ENCODE measurements at regions not wholly inside any gene's neighbourhood (a gene's known extent, or its start where the extent isn't known, plus 50 kb on each side); places are given as distances from the start of the nearest gene placed in this dataset.
"Not testable (repeated sequence)": the region's sequence is repeated elsewhere in the genome, so short reads cannot be mapped to it uniquely, and the experiment has no call there.

GRCh38 chr1:30164693-30165092 lies 558.7 kb downstream of the MATN1 start:
- DNase-seq, result no peak

DNA sequence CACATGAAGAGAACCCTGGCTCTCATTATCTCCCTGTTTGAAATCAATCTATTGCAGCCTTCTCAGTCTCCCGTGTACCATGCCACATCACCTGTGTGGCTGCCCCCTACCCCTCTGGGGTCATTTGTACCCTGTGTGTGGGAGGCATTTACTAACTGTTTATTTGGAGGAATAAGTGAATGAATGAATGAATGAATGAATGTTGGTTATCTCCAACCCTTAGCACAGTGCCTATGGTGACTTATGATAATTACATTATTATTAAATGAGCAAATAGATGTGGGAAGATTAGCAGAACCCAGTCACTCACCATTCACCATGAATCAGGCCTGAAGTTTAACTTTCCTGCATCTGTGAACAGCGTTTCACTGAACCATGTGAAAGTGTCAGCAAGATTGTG lies 560.8 kb downstream of the MATN1 start:
- DNase-seq, result no peak

- no peak for DNase-seq
Observed at GRCh38 chr1:30161953-30162352, 561.4 kb downstream of the MATN1 start.

DNA sequence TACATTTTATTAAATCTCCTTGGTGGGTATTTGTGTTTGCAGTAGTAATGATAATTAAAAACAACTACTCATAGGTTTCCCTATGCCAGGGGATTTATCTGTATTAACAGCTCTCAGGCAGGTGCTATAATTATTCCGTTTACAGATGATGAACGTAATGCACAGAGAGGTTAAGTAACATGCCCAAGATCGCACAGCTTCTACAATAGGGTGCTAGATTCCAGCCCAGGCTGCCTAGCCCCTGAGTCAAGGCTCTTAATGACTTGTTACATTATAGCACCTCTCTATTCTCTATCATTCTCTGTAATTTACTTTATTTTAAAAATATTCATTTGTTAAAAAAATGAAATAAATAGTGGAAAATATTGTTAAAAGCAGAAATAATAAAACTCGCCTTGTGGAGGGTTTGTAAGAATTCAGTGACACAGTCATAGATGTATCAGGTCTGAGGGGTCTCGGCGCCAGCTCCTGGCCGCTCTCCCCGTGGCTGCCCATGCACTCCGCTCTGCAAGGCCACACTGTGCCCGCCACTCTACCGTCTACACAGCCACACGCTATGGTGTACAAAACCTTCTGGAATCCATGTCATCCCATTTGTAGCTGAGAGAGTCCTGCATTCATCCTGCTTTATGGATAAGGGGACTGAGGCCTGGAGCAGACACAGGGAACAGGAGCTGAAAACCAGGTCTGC lies 562.2 kb downstream of the MATN1 start:
- DNase-seq, result no peak

DNA sequence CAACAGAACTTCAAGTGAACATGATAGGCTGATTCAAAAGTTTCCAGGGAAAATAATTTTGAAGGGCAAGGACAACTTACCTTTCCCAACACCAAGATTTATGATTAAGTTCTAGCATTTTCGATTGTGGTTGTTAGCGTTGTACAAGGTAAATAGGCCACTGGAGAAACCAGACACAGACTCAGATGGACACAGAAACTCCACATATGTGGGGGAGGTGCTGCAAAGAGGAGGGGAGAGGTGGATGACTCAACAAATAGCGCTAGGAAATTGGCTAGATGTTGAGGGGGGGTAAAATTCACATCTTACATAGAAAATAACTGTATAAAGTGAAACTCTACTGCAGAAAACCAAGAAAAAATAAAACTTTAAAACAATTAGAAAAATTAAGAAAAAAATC lies 564.4 kb downstream of the MATN1 start:
- no peak for DNase-seq

DNA sequence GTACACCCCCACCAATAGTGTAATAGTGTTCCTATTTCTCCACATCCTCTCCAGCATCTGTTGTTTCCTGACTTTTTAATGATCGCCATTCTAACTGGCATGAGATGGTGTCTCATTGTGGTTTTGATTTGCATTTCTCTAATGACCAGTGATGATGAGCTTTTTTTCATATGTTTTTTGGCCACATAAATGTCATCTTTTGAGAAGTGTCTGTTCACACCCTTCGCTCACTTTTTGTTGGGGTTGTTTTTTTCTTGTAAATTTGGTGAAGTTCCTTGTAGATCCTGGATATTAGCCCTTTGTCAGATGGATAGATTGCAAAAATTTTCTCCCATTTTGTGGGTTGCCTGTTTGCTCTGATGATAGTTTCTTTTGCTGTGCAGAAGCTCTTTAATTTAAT lies 567.7 kb downstream of the MATN1 start:
- DNase-seq, result not testable (repeated sequence)

- not testable (repeated sequence) for DNase-seq
Observed at GRCh38 chr1:30155253-30155652, 568.1 kb downstream of the MATN1 start.

GRCh38 chr1:30153743-30154449 lies 569.5 kb downstream of the MATN1 start:
- no peak for DNase-seq

- no peak for DNase-seq
Observed at GRCh38 chr1:30151826-30152225, 571.6 kb downstream of the MATN1 start.

DNA sequence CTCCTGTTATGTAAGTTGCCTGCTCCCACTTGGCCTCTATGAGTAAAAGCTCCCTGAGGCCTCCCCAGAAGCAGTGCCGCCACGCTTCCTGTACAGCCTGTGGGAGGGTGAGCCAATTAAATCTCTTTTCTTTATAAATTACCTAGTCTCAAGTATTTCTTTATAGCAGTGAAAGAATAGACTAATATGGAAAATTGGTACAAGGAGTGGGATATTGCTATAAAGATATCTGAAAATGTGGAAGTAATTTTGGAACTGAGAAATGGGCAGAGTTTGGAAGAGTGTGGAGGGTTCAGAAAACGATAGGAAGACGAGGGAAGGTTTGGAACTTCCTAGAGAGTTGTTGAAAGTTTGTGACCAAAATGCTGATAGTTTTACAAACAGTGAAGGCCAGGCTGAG lies 572.3 kb downstream of the MATN1 start:
- no peak for DNase-seq

GRCh38 chr1:30149226-30149625 lies 574.2 kb downstream of the MATN1 start:
- DNase-seq, result no peak

- DNase-seq, result no peak
Observed at GRCh38 chr1:30148676-30149075, 574.7 kb downstream of the MATN1 start.

DNA sequence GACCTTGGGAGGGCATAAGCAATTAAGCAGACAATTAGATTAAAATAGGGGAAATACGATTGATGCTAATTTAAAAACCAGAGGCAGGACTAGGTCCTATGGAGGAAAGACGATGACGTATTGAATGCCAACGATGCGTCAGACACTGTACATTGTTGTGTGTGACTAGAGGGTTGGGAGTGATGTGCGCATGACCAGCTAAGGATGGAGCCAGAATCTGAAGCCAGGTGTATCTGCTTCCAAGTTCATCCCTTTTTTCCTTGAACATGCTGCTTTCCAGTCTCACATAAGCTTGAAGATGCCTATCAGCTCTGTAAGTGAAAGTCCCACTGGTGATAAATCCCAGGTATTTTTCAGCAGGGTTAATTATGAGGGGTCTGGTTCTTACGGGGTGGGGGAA lies 576.2 kb downstream of the MATN1 start:
- DNase-seq, result no peak

- DNase-seq, result no peak
Observed at GRCh38 chr1:30146448-30146847, 576.9 kb downstream of the MATN1 start.

- no peak for DNase-seq
Observed at GRCh38 chr1:30145723-30146303, 577.6 kb downstream of the MATN1 start.

- DNase-seq, result no peak
Observed at GRCh38 chr1:30144831-30145230, 578.6 kb downstream of the MATN1 start.

DNA sequence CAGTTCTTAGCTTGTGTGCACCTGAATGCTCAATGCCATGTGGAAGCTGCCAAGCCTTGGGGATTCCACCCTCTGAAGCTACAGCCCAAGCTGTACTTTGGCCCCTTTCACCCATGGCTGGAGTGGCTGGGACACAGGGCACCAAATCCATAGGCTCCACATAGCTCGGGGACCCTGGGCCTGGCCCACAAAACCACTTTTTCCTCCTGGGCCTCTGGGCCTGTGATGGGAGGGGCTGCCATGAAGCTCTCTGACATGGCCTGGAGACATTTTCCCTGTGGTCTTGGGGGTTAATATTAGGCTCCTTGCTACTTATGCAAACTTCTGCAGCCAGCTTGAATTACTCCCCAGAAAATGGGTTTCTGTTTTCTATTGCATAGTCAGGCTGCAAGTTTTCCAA lies 579.9 kb downstream of the MATN1 start:
- no peak for DNase-seq

DNA sequence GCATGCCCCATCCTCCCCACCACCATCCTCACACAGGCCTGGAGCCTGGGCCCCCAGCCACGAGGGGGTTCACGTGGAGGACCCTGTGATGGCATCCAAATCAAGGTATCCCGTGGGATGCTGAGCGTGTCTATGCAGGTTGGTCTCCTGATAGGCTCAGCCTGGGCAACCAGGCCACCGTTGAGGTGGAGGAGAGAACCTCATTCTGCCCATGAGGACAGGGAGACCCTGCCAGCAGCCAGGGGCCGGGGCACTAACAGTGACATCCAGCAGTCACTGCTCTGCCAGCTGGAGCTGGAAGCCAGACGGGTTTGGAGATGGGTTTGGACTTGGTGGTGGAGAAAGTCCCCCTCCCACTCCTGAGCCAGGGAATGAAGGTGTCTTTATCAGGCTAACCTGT lies 582.8 kb downstream of the MATN1 start:
- DNase-seq, result no peak

GRCh38 chr1:30138891-30139290 lies 584.5 kb downstream of the MATN1 start:
- DNase-seq, result no peak

- no peak for DNase-seq
Observed at GRCh38 chr1:30137001-30137400, 586.4 kb downstream of the MATN1 start.

- no peak for DNase-seq
Observed at GRCh38 chr1:30135698-30136097, 587.7 kb downstream of the MATN1 start.

DNA sequence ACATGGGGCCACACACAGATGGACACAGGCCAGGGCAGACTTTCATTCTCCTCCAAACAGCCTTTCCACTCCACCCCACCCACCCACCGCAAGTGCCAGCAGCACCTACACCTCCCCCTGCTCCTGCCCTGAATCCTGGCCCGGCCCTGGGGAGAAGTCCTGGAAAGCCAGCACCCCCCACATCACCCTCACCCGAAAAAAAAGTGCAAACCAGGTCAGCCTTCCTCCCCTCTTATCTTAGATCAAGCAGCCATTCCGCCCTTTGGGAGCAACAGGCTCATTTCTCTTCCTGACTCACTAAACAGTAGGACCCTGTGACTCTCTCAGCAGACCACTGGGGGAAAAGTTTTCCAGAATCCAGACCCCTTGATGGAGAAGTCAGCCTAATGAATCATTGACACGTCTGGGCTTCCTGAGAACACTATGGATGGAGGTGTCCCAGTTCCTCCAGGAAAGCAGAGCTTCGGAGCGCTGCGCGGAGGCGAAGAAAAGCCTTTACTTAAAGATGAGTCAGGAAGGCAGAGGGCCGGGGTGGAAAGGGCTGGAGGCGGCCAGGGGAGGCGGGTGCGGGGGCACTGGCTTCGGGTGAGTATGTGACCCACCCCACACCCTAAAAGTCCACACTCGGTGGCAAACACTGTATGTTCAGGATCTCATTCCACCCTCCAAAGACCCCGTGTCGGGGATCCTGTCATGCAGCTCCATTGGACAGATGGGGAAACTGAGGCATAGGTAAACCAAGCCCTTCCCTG lies 588.7 kb downstream of the MATN1 start:
- DNase-seq, result no peak

- no peak for DNase-seq
Observed at GRCh38 chr1:30133414-30134055, 589.9 kb downstream of the MATN1 start.

Data from CD4-positive, alpha-beta T cell treated with Interleukin-1 beta for 1 hour (primary cell).